Left lung (tissue), 4 donors: ENCODE measurements at regions not wholly inside any gene's neighbourhood (a gene's known extent, or its start where the extent isn't known, plus 50 kb on each side); places are given as distances from the start of the nearest gene placed in this dataset.

ENCODE experiments used
- ATAC-seq: fragments of 200-7000 bp; cut with Tn5 transposase; one replicate; pipeline ENCODE4 v1.9.1; 2020; ENCODE audit warnings: moderate library complexity
- DNase-seq, 4 donors: peaks; one replicate each; pipeline ENCODE4 v3.0.0-alpha.2; 2013 to 2020
- H3K27ac ChIP-seq, 2 donors: fragments of 200-600 bp; sonication (generic) in 1 of 2; one replicate each; pipeline versions ENCODE4 v1.5.0 to v1.8.0; 2020 to 2021
- H3K27me3 ChIP-seq, 2 donors: fragments of 200-600 bp; sonication (generic) in 1 of 2; one replicate each; pipeline versions ENCODE4 v1.5.0 to v1.8.0; 2020 to 2021
- H3K36me3 ChIP-seq, 2 donors: fragments of 200-600 bp; sonication (generic) in 1 of 2; one replicate each; pipeline versions ENCODE4 v1.5.0 to v1.8.0; 2020 to 2021
- H3K4me1 ChIP-seq, 2 donors: fragments of 200-600 bp; one replicate each; pipeline ENCODE4 v1.8.0; 2021
- H3K4me3 ChIP-seq, 2 donors: fragments of 200-600 bp; sonication (generic) in 1 of 2; one replicate each; pipeline versions ENCODE4 v1.5.0 to v1.8.0; 2020 to 2021; ENCODE audit warnings: mild to moderate bottlenecking in 1 of 2
- H3K9me3 ChIP-seq, 2 donors: fragments of 200-600 bp; sonication (generic) in 1 of 2; one replicate each; pipeline versions ENCODE4 v1.5.0 to v1.8.0; 2020 to 2021
- intact Hi-C, 2 donors: fragments of 100-400 bp; cut with DNase I; formaldehyde crosslinking; loops; one replicate each; pipeline versions ENCODE4 v1.11.2 to v1.14.2; 2022
- TF ChIP-seq, protein P1 (sequence below), 2 donors: fragments of 200-600 bp; sonication (generic) in 1 of 2; IDR thresholded peaks; one replicate each; pipeline versions ENCODE4 v1.5.0 to v1.8.0; 2021; ENCODE audit warnings: antibody characterized with exemption in 2 of 2
- donor health status: DM: no; HTN: yes; CAD: no.
- donor health status: DM: no; HTN: no; CAD: no.

DNA sequence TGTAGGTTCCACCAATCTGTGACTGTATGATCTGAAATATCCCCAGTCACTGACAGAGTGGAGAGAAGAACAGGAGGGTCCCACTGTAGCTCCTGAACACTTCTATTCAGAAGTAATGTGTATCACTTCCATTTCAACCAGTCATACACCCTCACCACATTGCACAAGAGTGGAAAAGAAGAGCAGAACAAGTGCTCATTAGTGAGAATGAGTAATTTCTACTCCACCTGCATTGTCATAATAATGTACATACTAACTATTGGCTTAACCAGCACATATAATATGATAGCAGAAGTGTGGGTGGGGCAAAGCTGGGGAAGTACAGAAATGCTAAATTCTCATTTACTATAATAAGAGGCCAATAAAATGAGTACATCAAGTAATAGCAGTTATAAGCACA, 342.7 kb downstream of the LMO7 start:
- ATAC-seq (no peak), DNase-seq (no peak)
- H3K9me3 ChIP-seq = no peaks in the 10 kb centered on the region
- no peak overlapping the region for H3K27ac ChIP-seq
- no peaks in the 10 kb centered on the region for H3K27me3 ChIP-seq
- TF ChIP-seq, protein P1, sequence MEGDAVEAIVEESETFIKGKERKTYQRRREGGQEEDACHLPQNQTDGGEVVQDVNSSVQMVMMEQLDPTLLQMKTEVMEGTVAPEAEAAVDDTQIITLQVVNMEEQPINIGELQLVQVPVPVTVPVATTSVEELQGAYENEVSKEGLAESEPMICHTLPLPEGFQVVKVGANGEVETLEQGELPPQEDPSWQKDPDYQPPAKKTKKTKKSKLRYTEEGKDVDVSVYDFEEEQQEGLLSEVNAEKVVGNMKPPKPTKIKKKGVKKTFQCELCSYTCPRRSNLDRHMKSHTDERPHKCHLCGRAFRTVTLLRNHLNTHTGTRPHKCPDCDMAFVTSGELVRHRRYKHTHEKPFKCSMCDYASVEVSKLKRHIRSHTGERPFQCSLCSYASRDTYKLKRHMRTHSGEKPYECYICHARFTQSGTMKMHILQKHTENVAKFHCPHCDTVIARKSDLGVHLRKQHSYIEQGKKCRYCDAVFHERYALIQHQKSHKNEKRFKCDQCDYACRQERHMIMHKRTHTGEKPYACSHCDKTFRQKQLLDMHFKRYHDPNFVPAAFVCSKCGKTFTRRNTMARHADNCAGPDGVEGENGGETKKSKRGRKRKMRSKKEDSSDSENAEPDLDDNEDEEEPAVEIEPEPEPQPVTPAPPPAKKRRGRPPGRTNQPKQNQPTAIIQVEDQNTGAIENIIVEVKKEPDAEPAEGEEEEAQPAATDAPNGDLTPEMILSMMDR (IDR thresholded peaks at IDR 0.05) = no peak
- intact Hi-C loops = no loop called here
- no peaks in the 10 kb centered on the region for H3K4me1 ChIP-seq
- H3K4me3 ChIP-seq = no peak overlapping the region
- no peaks in the 10 kb centered on the region for H3K36me3 ChIP-seq

DNA sequence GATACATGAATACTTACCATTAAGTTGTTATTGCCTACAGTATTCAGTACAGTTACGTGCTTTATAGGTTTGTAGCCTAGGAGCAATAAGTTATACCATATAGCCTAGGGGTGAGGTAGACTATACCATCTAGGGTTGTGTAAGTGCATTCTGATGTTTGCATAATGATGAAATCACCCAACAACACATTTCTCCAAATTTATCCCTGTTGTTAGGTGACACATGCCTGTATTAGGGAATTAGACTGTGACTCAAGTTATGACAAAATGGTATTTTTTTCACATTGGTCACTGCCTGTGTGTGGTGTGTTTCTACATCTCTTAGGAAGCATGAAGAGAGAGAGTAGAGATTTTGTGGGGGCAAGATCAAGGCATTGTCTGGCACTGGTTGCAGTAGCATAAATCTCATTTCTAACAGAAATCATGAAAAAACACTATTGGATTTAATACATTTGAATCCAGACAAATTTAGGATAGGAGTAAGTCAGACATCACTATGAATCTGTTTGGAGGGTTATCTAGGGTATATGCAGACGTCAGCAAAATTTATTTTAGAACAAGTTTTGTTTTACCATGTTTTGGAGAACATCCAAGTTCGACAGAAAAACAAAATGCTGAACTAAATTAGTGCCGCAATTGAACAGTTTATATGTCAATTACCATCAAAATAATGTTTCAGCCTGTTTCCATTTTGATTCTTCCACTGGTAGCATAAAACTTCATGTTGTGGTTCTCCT, 332.1 kb downstream of the LMO7 start:
- no peak overlapping the region for H3K4me3 ChIP-seq

DNA sequence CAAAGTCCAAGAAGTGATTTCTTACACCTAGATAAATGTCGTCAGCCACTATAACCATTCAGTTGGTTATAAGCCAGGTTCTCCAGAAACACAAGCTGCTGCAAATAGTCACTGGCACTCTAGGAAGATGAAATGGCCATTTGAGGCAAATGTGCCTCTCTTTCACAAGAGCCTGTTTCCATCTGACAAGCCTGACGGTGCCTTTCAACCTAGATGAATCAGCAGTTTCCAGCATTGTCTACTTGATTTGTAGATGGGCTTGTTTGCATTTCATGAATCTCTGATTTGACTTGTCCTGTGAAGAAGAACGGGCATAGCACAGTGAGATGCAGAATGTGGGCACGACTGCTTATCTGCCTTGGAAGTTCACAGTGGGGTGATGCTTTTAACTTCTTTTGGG, 327.2 kb downstream of the LMO7 start:
- Histone ChIP-seq H3K27me3 (no peaks in the 10 kb centered on the region), H3K4me3 (no peak overlapping the region), H3K27ac (no peak overlapping the region), H3K9me3 (no peaks in the 10 kb centered on the region), H3K4me1 (no peaks in the 10 kb centered on the region), H3K36me3 (no peaks in the 10 kb centered on the region)
- no peak for DNase-seq
- no peak for ATAC-seq
- TF ChIP-seq, protein P1 (IDR thresholded peaks at IDR 0.05) = no peak
- intact Hi-C loops = no loop called here

More for the DNA sequence above, 332.1 kb downstream of the LMO7 start:
- no peaks in the 10 kb centered on the region for H3K36me3 ChIP-seq
- H3K9me3 ChIP-seq = no peaks in the 10 kb centered on the region
- ATAC-seq (no peak), DNase-seq (no peak)
- no peaks in the 10 kb centered on the region for H3K4me1 ChIP-seq
- no peak overlapping the region for H3K27ac ChIP-seq
- TF ChIP-seq, protein P1 (IDR thresholded peaks at IDR 0.05) = no peak
- intact Hi-C loops = no loop called here
- H3K27me3 ChIP-seq = no peaks in the 10 kb centered on the region

DNA sequence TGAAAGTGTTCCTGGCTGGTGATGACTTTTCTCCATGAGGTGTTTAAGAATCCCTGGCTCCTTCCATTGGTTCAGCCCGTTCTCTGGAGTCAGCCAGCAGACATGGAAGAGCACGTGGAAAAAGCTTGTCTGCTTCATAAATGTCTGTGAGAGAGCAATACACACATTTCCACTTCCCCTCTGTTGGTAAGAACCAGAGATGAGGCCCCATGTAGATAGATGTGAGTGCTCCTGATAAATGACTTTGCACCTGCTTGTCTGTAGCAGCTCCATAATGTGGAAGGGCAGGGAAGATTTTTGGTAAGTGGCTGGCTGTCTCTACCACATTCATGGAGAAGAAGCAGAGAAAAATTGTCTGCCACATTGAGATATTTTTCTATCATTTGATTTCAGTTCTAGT, 325.8 kb downstream of the LMO7 start:
- ATAC-seq = no peak

DNA sequence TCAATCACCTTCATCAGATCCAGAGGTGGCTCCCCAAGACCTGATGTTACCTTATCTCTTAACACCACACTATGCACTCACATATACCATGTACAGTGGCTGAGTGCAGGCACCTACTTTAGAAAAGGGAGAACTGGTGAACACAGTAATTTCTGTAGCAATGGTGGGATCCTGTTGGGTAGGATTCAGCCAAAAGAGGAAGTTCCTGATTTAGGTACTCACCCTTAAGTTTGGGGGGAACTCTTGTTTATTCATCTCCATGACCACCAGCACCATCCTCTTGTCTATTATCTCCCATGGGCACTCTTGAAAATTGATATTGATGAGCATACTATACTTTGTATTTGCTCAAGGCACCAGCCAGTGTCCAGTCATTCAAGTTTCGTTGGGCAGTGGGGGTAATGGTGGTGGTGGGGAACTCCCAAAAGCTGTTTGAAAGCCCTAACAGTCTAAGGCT, 324.4 kb downstream of the LMO7 start:
- Histone ChIP-seq H3K27me3 (no peaks in the 10 kb centered on the region), H3K4me1 (no peaks in the 10 kb centered on the region), H3K9me3 (peaks cover 0 to 1% of the 10 kb centered on the region in 2 donors), H3K4me3 (no peak overlapping the region), H3K36me3 (no peaks in the 10 kb centered on the region), H3K27ac (no peak overlapping the region)
- TF ChIP-seq, protein P1 (IDR thresholded peaks at IDR 0.05) = no peak
- ATAC-seq (no peak), DNase-seq (no peak)
- intact Hi-C loops = no loop called here

More for the DNA sequence above, 325.8 kb downstream of the LMO7 start:
- Histone ChIP-seq H3K36me3 (no peaks in the 10 kb centered on the region), H3K27me3 (no peaks in the 10 kb centered on the region), H3K9me3 (no peaks in the 10 kb centered on the region), H3K4me1 (no peaks in the 10 kb centered on the region), H3K27ac (no peak overlapping the region), H3K4me3 (no peak overlapping the region)
- TF ChIP-seq, protein P1 (IDR thresholded peaks at IDR 0.05) = no peak
- no peak for DNase-seq
- intact Hi-C loops = no loop called here
